CD4-positive, alpha-beta T cell (primary cell): ENCODE measurements at regions not wholly inside any gene's neighbourhood (a gene's known extent, or its start where the extent isn't known, plus 50 kb on each side); places are given as distances from the start of the nearest gene placed in this dataset.

Experiments used
- ATAC-seq: fragments of 200-7000 bp; cut with Tn5 transposase; one replicate; pipeline ENCODE4 v1.10.0; 2022; ENCODE audit warnings: mild to moderate bottlenecking; ENCODE audit not compliant: poor library complexity
- CTCF ChIA-PET: fragments of 350-600 bp; sonication (Branson Sonifier 250); formaldehyde crosslinking; loops from one replicate; lab custom pipeline; 2021; ENCODE audit warnings: antibody characterized with exemption, inconsistent platforms; lab: Charles Lee
- POLR2A ChIA-PET: fragments of 350-600 bp; sonication (Branson Sonifier 250); formaldehyde crosslinking; loops from one replicate; lab custom pipeline; 2021; ENCODE audit warnings: antibody characterized with exemption, inconsistent platforms; lab: Charles Lee
- DNase-seq, 14 experiments: peaks; one replicate each; pipeline ENCODE4 v3.0.0-alpha.2; 2013 to 2020; ENCODE audit warnings: mixed read lengths in 2 of 14
- H3K27ac ChIP-seq, 2 donors: one replicate each; pipeline versions ENCODE4 v1.5.1 to v1.7.0; 2013; ENCODE audit warnings: low read length in 2 of 2, low read depth in 1 of 2, mild to moderate bottlenecking in 1 of 2
- H3K27me3 ChIP-seq, 2 experiments: 1 replicate in 1 of 2; 2 replicates in 1 of 2; pipeline versions ENCODE4 v1.6.1 to v1.7.0; 2013; ENCODE audit warnings: low read length in 2 of 2, control low read depth in 1 of 2, mild to moderate bottlenecking in 1 of 2, moderate library complexity in 1 of 2; ENCODE audit not compliant: insufficient read depth in 2 of 2, control insufficient read depth in 1 of 2
- H3K36me3 ChIP-seq: one replicate; pipeline ENCODE4 v1.6.1; 2013; ENCODE audit warnings: low read length, control low read depth; ENCODE audit not compliant: insufficient read depth
- H3K4me1 ChIP-seq: one replicate; pipeline ENCODE4 v1.6.1; 2013; ENCODE audit warnings: low read length, control low read depth; ENCODE audit not compliant: insufficient read depth
- H3K4me3 ChIP-seq: one replicate; pipeline ENCODE4 v1.5.1; 2013; ENCODE audit warnings: mild to moderate bottlenecking, low read length, moderate library complexity
- H3K9me3 ChIP-seq, 2 experiments: 1 replicate in 1 of 2; 2 replicates in 1 of 2; pipeline versions ENCODE4 v1.6.1 to v1.7.0; 2013; ENCODE audit warnings: low read length in 2 of 2, mild to moderate bottlenecking in 2 of 2, control low read depth in 1 of 2, moderate library complexity in 1 of 2; ENCODE audit not compliant: control insufficient read depth in 1 of 2, insufficient read depth in 1 of 2
- H3K27ac Mint-ChIP-seq: one replicate; pipeline ENCODE4 v1.8.0; 2020; ENCODE audit warnings: mixed read lengths
- H3K27me3 Mint-ChIP-seq: one replicate; pipeline ENCODE4 v1.8.0; 2021; ENCODE audit warnings: mixed read lengths
- H3K36me3 Mint-ChIP-seq: one replicate; pipeline ENCODE4 v1.8.0; 2021; ENCODE audit warnings: low read depth, mixed read lengths
- H3K4me1 Mint-ChIP-seq: one replicate; pipeline ENCODE4 v1.8.0; 2021; ENCODE audit warnings: low read depth, mixed read lengths
- H3K4me3 Mint-ChIP-seq: one replicate; pipeline ENCODE4 v1.8.0; 2020; ENCODE audit warnings: mild to moderate bottlenecking, mixed read lengths
- H3K9me3 Mint-ChIP-seq: one replicate; pipeline ENCODE4 v1.8.0; 2020; ENCODE audit warnings: mixed read lengths
- intact Hi-C, 2 experiments: fragments of 100-400 bp; cut with DNase I in 1 of 2; cut with micrococcal nuclease in 1 of 2; formaldehyde crosslinking; loops; one replicate each; pipeline versions ENCODE4 v1.15.1 to v1.9.0; 2023 to 2025; cut with DNase I, micrococcal nuclease
- TF ChIP-seq, protein P1 (sequence below): fragments of 200-600 bp; IDR thresholded peaks from one replicate; pipeline ENCODE4 v1.8.0; 2022; ENCODE audit warnings: antibody characterized with exemption, mild to moderate bottlenecking

GRCh38 chr4:96835991-96836390 is 996.1 kb downstream of the PDHA2 start:
- H3K36me3 ChIP-seq = no peaks in the 10 kb centered on the region
- ChIA-PET CTCF (no interaction called here), POLR2A (no interaction called here)
- H3K4me3 ChIP-seq = no peak overlapping the region
- H3K9me3 Mint-ChIP-seq = peaks cover 6% of the 10 kb centered on the region
- H3K27me3 ChIP-seq = no peaks in the 10 kb centered on the region
- intact Hi-C loops = no loop called here
- H3K36me3 Mint-ChIP-seq = no peaks in the 10 kb centered on the region
- no peaks in the 10 kb centered on the region for H3K9me3 ChIP-seq
- H3K27ac Mint-ChIP-seq = no peak overlapping the region
- DNase-seq (no peak), ATAC-seq (no peak)
- no peak overlapping the region for H3K4me3 Mint-ChIP-seq
- H3K27ac ChIP-seq = no peak overlapping the region
- no peaks in the 10 kb centered on the region for H3K4me1 ChIP-seq
- H3K4me1 Mint-ChIP-seq = no peaks in the 10 kb centered on the region
- TF ChIP-seq, protein P1, sequence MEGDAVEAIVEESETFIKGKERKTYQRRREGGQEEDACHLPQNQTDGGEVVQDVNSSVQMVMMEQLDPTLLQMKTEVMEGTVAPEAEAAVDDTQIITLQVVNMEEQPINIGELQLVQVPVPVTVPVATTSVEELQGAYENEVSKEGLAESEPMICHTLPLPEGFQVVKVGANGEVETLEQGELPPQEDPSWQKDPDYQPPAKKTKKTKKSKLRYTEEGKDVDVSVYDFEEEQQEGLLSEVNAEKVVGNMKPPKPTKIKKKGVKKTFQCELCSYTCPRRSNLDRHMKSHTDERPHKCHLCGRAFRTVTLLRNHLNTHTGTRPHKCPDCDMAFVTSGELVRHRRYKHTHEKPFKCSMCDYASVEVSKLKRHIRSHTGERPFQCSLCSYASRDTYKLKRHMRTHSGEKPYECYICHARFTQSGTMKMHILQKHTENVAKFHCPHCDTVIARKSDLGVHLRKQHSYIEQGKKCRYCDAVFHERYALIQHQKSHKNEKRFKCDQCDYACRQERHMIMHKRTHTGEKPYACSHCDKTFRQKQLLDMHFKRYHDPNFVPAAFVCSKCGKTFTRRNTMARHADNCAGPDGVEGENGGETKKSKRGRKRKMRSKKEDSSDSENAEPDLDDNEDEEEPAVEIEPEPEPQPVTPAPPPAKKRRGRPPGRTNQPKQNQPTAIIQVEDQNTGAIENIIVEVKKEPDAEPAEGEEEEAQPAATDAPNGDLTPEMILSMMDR = no peak
- H3K27me3 Mint-ChIP-seq = no peaks in the 10 kb centered on the region

GRCh38 chr4:96839441-96839840 is 999.5 kb downstream of the PDHA2 start:
- Mint-ChIP-seq H3K36me3 (no peaks in the 10 kb centered on the region), H3K4me1 (no peaks in the 10 kb centered on the region), H3K27me3 (no peaks in the 10 kb centered on the region), H3K4me3 (no peak overlapping the region), H3K9me3 (peaks cover 4% of the 10 kb centered on the region), H3K27ac (no peak overlapping the region)
- no peak overlapping the region for H3K4me3 ChIP-seq
- no peak overlapping the region for H3K27ac ChIP-seq
- ATAC-seq (no peak), DNase-seq (no peak)
- CTCF ChIA-PET = no interaction called here
- TF ChIP-seq, protein P1 = no peak
- POLR2A ChIA-PET = no interaction called here
- no peaks in the 10 kb centered on the region for H3K27me3 ChIP-seq
- no peaks in the 10 kb centered on the region for H3K36me3 ChIP-seq
- intact Hi-C loops = no loop called here
- no peaks in the 10 kb centered on the region for H3K4me1 ChIP-seq
- no peaks in the 10 kb centered on the region for H3K9me3 ChIP-seq

DNA sequence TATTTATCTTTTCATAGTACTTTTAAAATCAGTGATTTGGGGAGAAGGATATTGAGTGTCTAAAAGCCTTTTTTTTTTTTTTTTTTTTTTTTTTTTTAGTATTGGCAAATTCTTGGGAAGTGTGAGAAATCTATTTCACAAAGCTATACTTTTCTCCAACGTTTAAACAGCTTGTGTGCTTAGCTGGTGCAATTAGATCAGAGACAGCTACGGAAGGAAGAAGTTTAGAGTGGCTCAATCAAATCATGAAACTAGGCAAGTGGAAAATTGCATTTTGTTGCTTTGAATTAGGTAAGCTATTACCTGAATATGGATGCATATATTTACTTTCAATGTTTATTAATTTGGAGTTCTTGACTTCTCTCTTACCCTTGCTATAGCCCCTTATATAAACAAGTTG is 1001.9 kb downstream of the PDHA2 start:
- Histone ChIP-seq H3K27ac (no peak overlapping the region), H3K4me1 (no peaks in the 10 kb centered on the region), H3K27me3 (no peaks in the 10 kb centered on the region), H3K4me3 (no peak overlapping the region), H3K36me3 (no peaks in the 10 kb centered on the region), H3K9me3 (no peaks in the 10 kb centered on the region)
- Mint-ChIP-seq H3K4me3 (no peak overlapping the region), H3K27ac (no peak overlapping the region), H3K27me3 (no peaks in the 10 kb centered on the region), H3K36me3 (no peaks in the 10 kb centered on the region), H3K9me3 (peaks cover 5% of the 10 kb centered on the region), H3K4me1 (no peaks in the 10 kb centered on the region)
- intact Hi-C loops = loop anchor here in 1 of 2 experiments (10.0 kb wide), 1 partner anchor 437 kb away; no protein-coding TSS in a partner anchor
- ChIA-PET CTCF (no interaction called here), POLR2A (no interaction called here)
- DNase-seq (no peak), ATAC-seq (no peak)
- TF ChIP-seq, protein P1 = no peak
